BE2C (cell line): ENCODE measurements at regions not wholly inside any gene's neighbourhood (a gene's known extent, or its start where the extent isn't known, plus 50 kb on each side); places are given as distances from the start of the nearest gene placed in this dataset.

Experiments used
- DNase-seq: peaks from one replicate; pipeline ENCODE4 v3.0.0-alpha.2; 2020
- H3K27me3 ChIP-seq: fragments of 250-450 bp; sonication (Bioruptor Pico); 2 replicates; pipeline ENCODE4 v1.5.1; 2020; ENCODE audit warnings: mild to moderate bottlenecking
- H3K36me3 ChIP-seq: fragments of 250-450 bp; sonication (Bioruptor Pico); 2 replicates; pipeline ENCODE4 v1.5.1; 2020; ENCODE audit warnings: mild to moderate bottlenecking
- H3K4me1 ChIP-seq: fragments of 250-450 bp; sonication (Bioruptor Pico); 2 replicates; pipeline ENCODE4 v1.5.1; 2020
- H3K4me3 ChIP-seq: 2 replicates; pipeline ENCODE4 v1.5.1; 2011; ENCODE audit warnings: low read depth, low read length
- H3K9me3 ChIP-seq: fragments of 250-450 bp; sonication (Bioruptor Pico); 2 replicates; pipeline ENCODE4 v1.5.1; 2020
- TF ChIP-seq, protein P1 (sequence below): IDR thresholded peaks from 2 replicates; pipeline ENCODE4 v1.5.1; 2012; ENCODE audit warnings: mild to moderate bottlenecking, low read depth, low read length

DNA sequence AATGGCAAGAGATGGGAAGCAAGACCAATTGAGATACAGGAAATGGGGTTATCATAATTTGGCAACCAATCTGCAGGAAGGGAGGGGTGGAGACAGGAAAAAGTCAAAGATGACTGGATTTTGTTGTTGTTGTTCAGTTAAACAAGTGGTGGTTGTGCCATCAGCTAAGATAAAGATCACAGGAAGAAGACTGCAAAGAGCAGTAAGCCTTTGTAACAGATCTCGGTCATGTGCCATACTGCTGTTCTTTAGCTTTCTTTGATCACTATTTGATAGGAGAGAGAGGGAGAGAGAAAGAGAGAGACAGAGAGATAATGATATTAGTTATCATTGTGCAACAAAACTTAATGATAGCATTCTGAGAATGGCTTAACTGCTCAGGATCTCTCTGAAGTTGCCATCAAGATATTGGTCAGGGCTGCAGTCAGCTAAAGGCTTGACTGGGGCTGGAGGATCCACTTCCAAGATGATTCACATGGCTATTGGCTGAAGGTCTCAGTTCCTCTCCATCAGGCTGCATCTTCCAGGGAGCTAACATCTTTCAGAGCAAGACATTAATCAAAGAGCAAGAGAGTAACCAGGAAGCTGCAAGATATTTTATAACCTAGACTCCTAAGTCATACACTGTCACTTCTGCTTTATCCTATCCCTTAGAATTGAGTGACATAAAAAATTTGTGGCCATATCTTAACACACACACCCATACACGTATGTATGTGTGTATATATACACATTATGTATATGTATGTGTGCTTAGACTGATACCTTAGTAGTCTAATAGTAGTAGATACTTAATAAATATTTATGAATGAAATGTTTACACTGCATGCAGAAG is 405.0 kb downstream of the SHISA9 start:
- H3K4me1 ChIP-seq = no peaks in the 10 kb centered on the region
- H3K4me3 ChIP-seq = no peak overlapping the region
- no peaks in the 10 kb centered on the region for H3K36me3 ChIP-seq
- DNase-seq = no peak
- H3K9me3 ChIP-seq = no peaks in the 10 kb centered on the region
- H3K27me3 ChIP-seq = no peaks in the 10 kb centered on the region
- TF ChIP-seq, protein P1, sequence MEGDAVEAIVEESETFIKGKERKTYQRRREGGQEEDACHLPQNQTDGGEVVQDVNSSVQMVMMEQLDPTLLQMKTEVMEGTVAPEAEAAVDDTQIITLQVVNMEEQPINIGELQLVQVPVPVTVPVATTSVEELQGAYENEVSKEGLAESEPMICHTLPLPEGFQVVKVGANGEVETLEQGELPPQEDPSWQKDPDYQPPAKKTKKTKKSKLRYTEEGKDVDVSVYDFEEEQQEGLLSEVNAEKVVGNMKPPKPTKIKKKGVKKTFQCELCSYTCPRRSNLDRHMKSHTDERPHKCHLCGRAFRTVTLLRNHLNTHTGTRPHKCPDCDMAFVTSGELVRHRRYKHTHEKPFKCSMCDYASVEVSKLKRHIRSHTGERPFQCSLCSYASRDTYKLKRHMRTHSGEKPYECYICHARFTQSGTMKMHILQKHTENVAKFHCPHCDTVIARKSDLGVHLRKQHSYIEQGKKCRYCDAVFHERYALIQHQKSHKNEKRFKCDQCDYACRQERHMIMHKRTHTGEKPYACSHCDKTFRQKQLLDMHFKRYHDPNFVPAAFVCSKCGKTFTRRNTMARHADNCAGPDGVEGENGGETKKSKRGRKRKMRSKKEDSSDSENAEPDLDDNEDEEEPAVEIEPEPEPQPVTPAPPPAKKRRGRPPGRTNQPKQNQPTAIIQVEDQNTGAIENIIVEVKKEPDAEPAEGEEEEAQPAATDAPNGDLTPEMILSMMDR = no peak

DNA sequence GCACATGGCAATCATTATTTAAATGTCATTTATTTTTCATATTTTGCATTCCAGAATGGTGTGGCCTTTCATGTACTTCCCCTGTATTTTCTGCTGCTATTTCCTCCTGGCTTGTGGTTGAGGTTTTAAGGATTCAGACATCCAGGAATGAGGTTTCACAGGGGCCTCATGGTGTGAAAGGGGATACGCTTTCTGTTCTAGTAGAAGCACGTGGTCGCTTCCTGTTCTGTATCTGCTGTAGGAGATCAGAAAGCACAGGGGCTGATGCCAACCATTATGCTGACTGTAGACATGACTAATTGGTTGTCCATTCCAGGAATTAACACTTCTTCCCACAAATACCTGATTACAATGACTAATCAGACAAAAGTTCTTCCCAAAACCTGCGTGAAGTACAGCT is 405.9 kb downstream of the SHISA9 start:
- H3K27me3 ChIP-seq = no peaks in the 10 kb centered on the region
- H3K4me3 ChIP-seq = no peak overlapping the region
- no peaks in the 10 kb centered on the region for H3K4me1 ChIP-seq
- H3K9me3 ChIP-seq = no peaks in the 10 kb centered on the region
- TF ChIP-seq, protein P1 = no peak
- DNase-seq = no peak
- no peaks in the 10 kb centered on the region for H3K36me3 ChIP-seq

DNA sequence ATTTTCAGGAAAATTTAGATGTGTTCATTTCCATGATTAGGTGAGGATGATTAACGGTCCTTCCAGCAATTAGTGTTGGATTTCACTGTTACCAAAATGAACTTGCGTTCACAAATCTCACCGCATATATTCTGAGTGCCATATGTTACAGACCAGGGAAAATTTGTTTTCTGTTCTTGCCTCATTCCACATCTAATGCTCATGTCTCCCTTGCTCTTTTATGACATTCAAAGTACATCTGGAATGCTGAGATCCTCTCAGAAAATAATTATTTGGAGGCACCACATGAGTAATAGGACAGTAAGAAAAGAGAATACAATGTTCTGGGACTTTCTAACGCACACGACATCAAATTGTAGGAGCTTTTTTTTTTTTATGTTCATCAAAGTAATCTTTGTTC is 406.5 kb downstream of the SHISA9 start:
- Histone ChIP-seq H3K36me3 (no peaks in the 10 kb centered on the region), H3K4me3 (no peak overlapping the region), H3K4me1 (no peaks in the 10 kb centered on the region), H3K9me3 (no peaks in the 10 kb centered on the region), H3K27me3 (no peaks in the 10 kb centered on the region)
- no peak for DNase-seq
- TF ChIP-seq, protein P1 = no peak

DNA sequence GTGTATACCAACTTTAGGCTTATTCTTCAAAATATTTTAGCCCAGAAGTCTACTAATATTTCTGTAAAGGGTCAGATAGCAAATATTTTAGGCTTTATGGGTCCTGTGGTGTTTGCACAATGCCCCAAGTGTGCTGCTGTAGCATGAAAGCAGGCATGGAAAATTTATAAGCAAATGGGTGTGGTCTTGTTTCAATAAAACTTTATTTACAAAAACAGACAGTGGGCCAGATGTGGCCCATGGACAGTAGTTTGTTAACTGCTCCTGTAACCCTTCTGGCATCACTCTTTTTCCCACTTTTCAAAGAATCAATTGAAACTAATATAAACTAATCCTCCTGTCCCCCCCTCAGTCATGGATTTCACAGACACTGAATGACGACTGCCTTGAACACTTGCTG is 410.7 kb downstream of the SHISA9 start:
- Histone ChIP-seq H3K36me3 (no peaks in the 10 kb centered on the region), H3K4me3 (no peak overlapping the region), H3K27me3 (no peaks in the 10 kb centered on the region), H3K9me3 (no peaks in the 10 kb centered on the region; the same call in 1 of the 2 replicates), H3K4me1 (no peaks in the 10 kb centered on the region)
- TF ChIP-seq, protein P1 = no peak
- no peak for DNase-seq

DNA sequence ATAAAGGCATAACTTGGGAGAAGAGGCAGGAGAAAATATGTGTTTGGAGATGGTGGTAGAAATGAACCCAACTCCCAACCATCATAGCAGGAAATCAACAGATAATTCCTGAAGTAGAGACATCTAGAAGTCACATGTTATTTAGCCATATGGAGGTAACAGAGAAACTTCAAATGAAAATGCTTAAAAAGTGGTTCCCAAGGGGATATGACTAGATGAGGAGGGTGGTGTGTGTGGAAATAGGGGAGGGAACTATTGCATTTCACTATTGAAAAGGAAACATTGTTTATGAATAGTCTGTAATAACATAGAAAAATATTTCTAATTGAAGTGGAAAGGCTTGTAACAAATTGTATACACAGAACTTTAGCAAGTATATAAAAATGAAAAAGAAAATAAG is 412.0 kb downstream of the SHISA9 start:
- DNase-seq = no peak
- H3K27me3 ChIP-seq = no peaks in the 10 kb centered on the region
- H3K36me3 ChIP-seq = no peaks in the 10 kb centered on the region
- TF ChIP-seq, protein P1 = no peak
- no peak overlapping the region for H3K4me3 ChIP-seq
- no peaks in the 10 kb centered on the region; the same call in 1 of the 2 replicates for H3K9me3 ChIP-seq
- no peaks in the 10 kb centered on the region for H3K4me1 ChIP-seq

DNA sequence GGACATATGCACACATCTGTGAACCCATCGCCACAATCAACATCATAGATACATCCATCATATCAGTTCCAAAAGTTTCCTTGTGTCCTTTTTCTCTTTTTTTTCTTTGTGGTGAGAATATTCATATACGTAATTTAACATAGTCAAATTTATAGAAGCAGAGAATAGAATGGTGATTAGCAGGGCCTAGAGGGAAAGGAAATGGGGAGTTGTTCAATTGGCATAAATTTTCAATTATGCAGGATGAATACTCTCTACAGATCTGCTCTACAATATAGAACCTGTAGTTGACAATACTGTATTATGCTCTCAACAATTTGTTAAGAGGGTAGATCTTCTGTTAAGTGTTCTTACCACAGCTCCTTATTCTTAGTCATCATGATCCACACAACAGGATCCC is 413.2 kb downstream of the SHISA9 start:
- Histone ChIP-seq H3K36me3 (no peaks in the 10 kb centered on the region), H3K4me1 (no peaks in the 10 kb centered on the region), H3K27me3 (no peaks in the 10 kb centered on the region), H3K9me3 (no peaks in the 10 kb centered on the region; the same call in 1 of the 2 replicates), H3K4me3 (no peak overlapping the region)
- DNase-seq = no peak
- TF ChIP-seq, protein P1 = no peak
